ENCODE measurements at regions not wholly inside any gene's neighbourhood (a gene's known extent, or its start where the extent isn't known, plus 50 kb on each side); places are given as distances from the start of the nearest gene placed in this dataset.

DNA sequence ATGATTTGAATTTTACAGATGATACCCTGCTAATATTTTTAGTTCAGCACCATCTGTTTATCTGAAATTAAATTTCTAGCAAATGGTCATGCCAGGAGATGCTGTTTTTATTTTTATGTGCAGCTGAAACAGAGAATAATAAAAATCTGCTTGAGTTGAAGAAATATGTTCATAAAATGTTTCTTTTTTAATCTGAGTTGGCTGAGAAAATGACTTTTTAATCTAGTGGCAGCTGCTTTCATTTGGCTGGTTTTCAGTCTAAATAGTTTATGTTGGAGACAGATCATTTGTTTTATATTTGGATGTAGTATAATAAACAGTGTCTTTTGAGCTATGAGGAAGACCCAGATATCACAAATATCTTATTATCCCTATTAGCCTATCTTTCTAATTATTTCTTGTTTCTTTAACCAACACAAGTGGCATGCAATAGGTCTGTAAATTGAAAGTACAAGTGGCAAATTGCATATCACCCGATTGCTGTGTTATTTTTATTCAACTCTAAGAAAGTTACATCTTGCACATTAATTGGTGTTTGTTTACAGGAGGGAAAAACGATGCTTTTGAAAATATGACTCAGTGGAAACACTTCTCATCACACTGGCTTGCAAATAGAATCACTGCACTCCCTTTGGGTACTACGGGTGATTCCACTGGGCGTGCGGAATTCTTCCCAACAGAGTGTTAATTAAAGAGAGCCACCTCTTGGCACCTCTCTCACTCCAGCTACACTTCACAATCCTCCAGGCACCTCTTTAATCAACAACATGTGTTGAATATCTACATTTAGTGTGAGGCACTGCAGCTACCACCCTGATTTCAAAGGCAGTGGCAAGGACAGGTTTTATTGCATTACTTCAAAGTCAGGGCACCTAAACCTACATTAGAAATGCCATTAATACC lies 51.7 kb upstream of the AP1S2 start:
- H3K4me2 ChIP-seq = no peak overlapping the region
- no peaks in the 10 kb centered on the region for H3K79me2 ChIP-seq (ENCODE audit: insufficient read depth, low read depth)
- peaks cover 14% of the 10 kb centered on the region for H3K4me1 ChIP-seq (ENCODE audit: low read depth, poor library complexity, severe bottlenecking)
- no peaks in the 10 kb centered on the region for H4K20me1 ChIP-seq (ENCODE audit: insufficient read depth)
- no peak overlapping the region for H3K9ac ChIP-seq
- TF ChIP-seq, protein P1, sequence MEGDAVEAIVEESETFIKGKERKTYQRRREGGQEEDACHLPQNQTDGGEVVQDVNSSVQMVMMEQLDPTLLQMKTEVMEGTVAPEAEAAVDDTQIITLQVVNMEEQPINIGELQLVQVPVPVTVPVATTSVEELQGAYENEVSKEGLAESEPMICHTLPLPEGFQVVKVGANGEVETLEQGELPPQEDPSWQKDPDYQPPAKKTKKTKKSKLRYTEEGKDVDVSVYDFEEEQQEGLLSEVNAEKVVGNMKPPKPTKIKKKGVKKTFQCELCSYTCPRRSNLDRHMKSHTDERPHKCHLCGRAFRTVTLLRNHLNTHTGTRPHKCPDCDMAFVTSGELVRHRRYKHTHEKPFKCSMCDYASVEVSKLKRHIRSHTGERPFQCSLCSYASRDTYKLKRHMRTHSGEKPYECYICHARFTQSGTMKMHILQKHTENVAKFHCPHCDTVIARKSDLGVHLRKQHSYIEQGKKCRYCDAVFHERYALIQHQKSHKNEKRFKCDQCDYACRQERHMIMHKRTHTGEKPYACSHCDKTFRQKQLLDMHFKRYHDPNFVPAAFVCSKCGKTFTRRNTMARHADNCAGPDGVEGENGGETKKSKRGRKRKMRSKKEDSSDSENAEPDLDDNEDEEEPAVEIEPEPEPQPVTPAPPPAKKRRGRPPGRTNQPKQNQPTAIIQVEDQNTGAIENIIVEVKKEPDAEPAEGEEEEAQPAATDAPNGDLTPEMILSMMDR (conservative IDR thresholded peaks at IDR 0.05; ENCODE audit: low read depth, low read length) = no peak
- H3K36me3 ChIP-seq (ENCODE audit: insufficient read depth) = no peaks in the 10 kb centered on the region
- H3K27ac ChIP-seq = no peak overlapping the region
- H3K4me3 ChIP-seq (IDR thresholded peaks at IDR 0.05; ENCODE audit: insufficient read depth, low read depth, low read length) = no peak overlapping the region
- no peak overlapping the region for H2AFZ ChIP-seq (ENCODE audit: low read depth)
- H3K27me3 ChIP-seq (ENCODE audit: insufficient read depth, low read depth) = no peaks in the 10 kb centered on the region
